Neural cell (in vitro differentiated cells): ENCODE measurements at regions not wholly inside any gene's neighbourhood (a gene's known extent, or its start where the extent isn't known, plus 50 kb on each side); places are given as distances from the start of the nearest gene placed in this dataset.

Experiments used
- H2AFZ ChIP-seq: fragments of 200-600, 300-800 bp; sonication (generic), shearing (Covaris generic); 2 replicates; pipeline ENCODE4 v1.6.0; 2014; ENCODE audit warnings: low read depth, mild to moderate bottlenecking, antibody characterized with exemption, low read length, moderate library complexity
- H3F3A ChIP-seq: fragments of 200-600 bp; shearing (Covaris generic); 2 replicates; pipeline ENCODE4 v1.6.1; 2016; ENCODE audit warnings: mild to moderate bottlenecking, moderate library complexity, mixed read lengths, antibody characterized with exemption, low read length; ENCODE audit not compliant: insufficient read depth, poor library complexity, severe bottlenecking
- H3K27ac ChIP-seq: fragments of 200-600, 300-800 bp; sonication (generic), shearing (Covaris generic); 2 replicates; pipeline ENCODE4 v1.5.1; 2014; ENCODE audit warnings: mild to moderate bottlenecking, low read length, moderate library complexity
- H3K27me3 ChIP-seq: fragments of 300-800, 200-600 bp; sonication (generic), shearing (Covaris generic); 2 replicates; pipeline ENCODE4 v1.6.0; 2014; ENCODE audit warnings: mild to moderate bottlenecking, low read depth, low read length, moderate library complexity; ENCODE audit not compliant: insufficient read depth
- H3K36me3 ChIP-seq: fragments of 300-800, 200-600 bp; sonication (generic), shearing (Covaris generic); 2 replicates; pipeline ENCODE4 v1.5.1; 2014; ENCODE audit warnings: mild to moderate bottlenecking, antibody characterized with exemption, low read length, moderate library complexity; ENCODE audit not compliant: insufficient read depth
- H3K4me2 ChIP-seq: fragments of 300-800, 200-600 bp; sonication (generic), shearing (Covaris generic); 2 replicates; pipeline ENCODE4 v1.6.0; 2014; ENCODE audit warnings: mild to moderate bottlenecking, low read length
- H3K4me3 ChIP-seq: fragments of 300-800, 200-600 bp; sonication (generic), shearing (Covaris generic); 2 replicates; pipeline ENCODE4 v1.5.1; 2014; ENCODE audit warnings: mild to moderate bottlenecking, low read length, moderate library complexity
- H3K79me2 ChIP-seq: fragments of 200-600 bp; shearing (Covaris generic); replicated peaks from 2 replicates; pipeline ENCODE4 v1.6.0; 2014; ENCODE audit warnings: mild to moderate bottlenecking, low read length, moderate library complexity; ENCODE audit not compliant: insufficient read depth
- H3K9ac ChIP-seq: fragments of 300-800, 200-600 bp; sonication (generic), shearing (Covaris generic); 2 replicates; pipeline ENCODE4 v1.6.1; 2016; ENCODE audit warnings: mild to moderate bottlenecking, low read length, mixed read lengths
- H3K9me2 ChIP-seq: fragments of 200-600 bp; shearing (Covaris generic); 2 replicates; pipeline ENCODE4 v1.6.1; 2016; ENCODE audit warnings: mild to moderate bottlenecking, low read length, mixed read lengths; ENCODE audit not compliant: insufficient read depth
- H3K9me3 ChIP-seq: fragments of 200-600, 300-800 bp; sonication (generic), shearing (Covaris generic); 2 replicates; pipeline ENCODE4 v1.6.1; 2016; ENCODE audit warnings: mild to moderate bottlenecking, mixed run types, low read length, moderate library complexity, mixed read lengths
- H4K20me1 ChIP-seq: fragments of 200-600 bp; shearing (Covaris generic); 2 replicates; pipeline ENCODE4 v1.6.1; 2016; ENCODE audit warnings: mild to moderate bottlenecking, mixed run types; ENCODE audit not compliant: insufficient read depth
- EP300 ChIP-seq: fragments of 450-650 bp; conservative IDR thresholded peaks from 2 replicates; pipeline ENCODE4 v1.6.1; 2014; ENCODE audit warnings: antibody characterized with exemption, mild to moderate bottlenecking, moderate library complexity; ENCODE audit not compliant: poor library complexity, severe bottlenecking
- EZH2 ChIP-seq: fragments of 200-600, 300-800 bp; shearing (Covaris generic), sonication (generic); IDR thresholded peaks from 2 replicates; pipeline ENCODE4 v1.6.1; 2014; ENCODE audit warnings: antibody characterized with exemption, low read length, borderline replicate concordance, mild to moderate bottlenecking; ENCODE audit not compliant: insufficient read depth, poor library complexity, severe bottlenecking
- MXI1 ChIP-seq: fragments of 450-650 bp; conservative IDR thresholded peaks from 2 replicates; pipeline ENCODE4 v1.6.1; 2014; ENCODE audit warnings: antibody characterized with exemption, mild to moderate bottlenecking; ENCODE audit not compliant: poor library complexity, severe bottlenecking
- POLR2AphosphoS5 ChIP-seq: IDR thresholded peaks from 2 replicates; pipeline ENCODE4 v1.6.1; 2012
- RAD21 ChIP-seq: fragments of 450-650 bp; conservative IDR thresholded peaks from 2 replicates; pipeline ENCODE4 v1.6.1; 2014; ENCODE audit warnings: antibody characterized with exemption, mild to moderate bottlenecking, moderate library complexity
- REST ChIP-seq: IDR thresholded peaks from 2 replicates; pipeline ENCODE4 v1.6.1; 2012; ENCODE audit warnings: borderline replicate concordance
- SMC3 ChIP-seq: fragments of 450-650 bp; conservative IDR thresholded peaks from 2 replicates; pipeline ENCODE4 v1.6.1; 2014; ENCODE audit warnings: antibody characterized with exemption, mild to moderate bottlenecking, moderate library complexity; ENCODE audit not compliant: poor library complexity
- TAF1 ChIP-seq: IDR thresholded peaks from 2 replicates; pipeline ENCODE4 v1.6.1; 2012; ENCODE audit warnings: low read depth
- TF ChIP-seq, protein P1 (sequence below): fragments of 450-650 bp; IDR thresholded peaks from 2 replicates; pipeline ENCODE4 v1.5.1; 2014; ENCODE audit warnings: antibody characterized with exemption, mild to moderate bottlenecking, moderate library complexity; ENCODE audit not compliant: poor library complexity, severe bottlenecking

GRCh38 chr22:48825802-48826520, 1001.7 kb downstream of the BRD1 start:
- H3K9me2 ChIP-seq = no peaks in the 10 kb centered on the region
- no peak overlapping the region for H3K4me2 ChIP-seq
- no peaks in the 10 kb centered on the region for H3K79me2 ChIP-seq
- no peaks in the 10 kb centered on the region for H3F3A ChIP-seq
- TF ChIP-seq EZH2 (no peak), TAF1 (no peak), EP300 (no peak), REST (no peak), POLR2AphosphoS5 (no peak), MXI1 (no peak), RAD21 (no peak), SMC3 (no peak)
- TF ChIP-seq, protein P1, sequence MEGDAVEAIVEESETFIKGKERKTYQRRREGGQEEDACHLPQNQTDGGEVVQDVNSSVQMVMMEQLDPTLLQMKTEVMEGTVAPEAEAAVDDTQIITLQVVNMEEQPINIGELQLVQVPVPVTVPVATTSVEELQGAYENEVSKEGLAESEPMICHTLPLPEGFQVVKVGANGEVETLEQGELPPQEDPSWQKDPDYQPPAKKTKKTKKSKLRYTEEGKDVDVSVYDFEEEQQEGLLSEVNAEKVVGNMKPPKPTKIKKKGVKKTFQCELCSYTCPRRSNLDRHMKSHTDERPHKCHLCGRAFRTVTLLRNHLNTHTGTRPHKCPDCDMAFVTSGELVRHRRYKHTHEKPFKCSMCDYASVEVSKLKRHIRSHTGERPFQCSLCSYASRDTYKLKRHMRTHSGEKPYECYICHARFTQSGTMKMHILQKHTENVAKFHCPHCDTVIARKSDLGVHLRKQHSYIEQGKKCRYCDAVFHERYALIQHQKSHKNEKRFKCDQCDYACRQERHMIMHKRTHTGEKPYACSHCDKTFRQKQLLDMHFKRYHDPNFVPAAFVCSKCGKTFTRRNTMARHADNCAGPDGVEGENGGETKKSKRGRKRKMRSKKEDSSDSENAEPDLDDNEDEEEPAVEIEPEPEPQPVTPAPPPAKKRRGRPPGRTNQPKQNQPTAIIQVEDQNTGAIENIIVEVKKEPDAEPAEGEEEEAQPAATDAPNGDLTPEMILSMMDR = no peak
- H4K20me1 ChIP-seq = no peaks in the 10 kb centered on the region
- no peaks in the 10 kb centered on the region for H3K36me3 ChIP-seq
- no peaks in the 10 kb centered on the region for H3K27me3 ChIP-seq
- no peak overlapping the region for H3K27ac ChIP-seq
- H3K9ac ChIP-seq = no peak overlapping the region
- peaks cover 4% of the 10 kb centered on the region for H3K9me3 ChIP-seq
- no peak overlapping the region for H3K4me3 ChIP-seq
- no peak overlapping the region for H2AFZ ChIP-seq

- TF ChIP-seq REST (no peak), EP300 (no peak), SMC3 (no peak), POLR2AphosphoS5 (no peak), MXI1 (no peak), EZH2 (no peak), TAF1 (no peak), RAD21 (no peak)
- TF ChIP-seq, protein P1 = no peak
- no peak overlapping the region for H3K4me3 ChIP-seq
- H3K4me2 ChIP-seq = no peak overlapping the region
- H3K27ac ChIP-seq = no peak overlapping the region
- H3K79me2 ChIP-seq = no peaks in the 10 kb centered on the region
- no peak overlapping the region for H3K9ac ChIP-seq
- H3K9me3 ChIP-seq = peaks cover 3% of the 10 kb centered on the region
- H2AFZ ChIP-seq = no peak overlapping the region
- no peaks in the 10 kb centered on the region for H3K9me2 ChIP-seq
- H3K27me3 ChIP-seq = no peaks in the 10 kb centered on the region
- no peaks in the 10 kb centered on the region for H4K20me1 ChIP-seq
- no peaks in the 10 kb centered on the region for H3K36me3 ChIP-seq
- no peaks in the 10 kb centered on the region for H3F3A ChIP-seq
These were observed 1002.7 kb downstream of the BRD1 start for GRCh38 chr22:48824712-48825651.
